HG03469 (cell line): ENCODE measurements at regions not wholly inside any gene's neighbourhood (a gene's known extent, or its start where the extent isn't known, plus 50 kb on each side); places are given as distances from the start of the nearest gene placed in this dataset.

Source experiments
- ATAC-seq: cut with Tn5 transposase; IDR thresholded peaks from one replicate; pipeline ENCODE4 v1.9.1; 2021; ENCODE audit warnings: mild to moderate bottlenecking, moderate library complexity, moderate number of reproducible peaks; ENCODE audit not compliant: unreplicated experiment

DNA sequence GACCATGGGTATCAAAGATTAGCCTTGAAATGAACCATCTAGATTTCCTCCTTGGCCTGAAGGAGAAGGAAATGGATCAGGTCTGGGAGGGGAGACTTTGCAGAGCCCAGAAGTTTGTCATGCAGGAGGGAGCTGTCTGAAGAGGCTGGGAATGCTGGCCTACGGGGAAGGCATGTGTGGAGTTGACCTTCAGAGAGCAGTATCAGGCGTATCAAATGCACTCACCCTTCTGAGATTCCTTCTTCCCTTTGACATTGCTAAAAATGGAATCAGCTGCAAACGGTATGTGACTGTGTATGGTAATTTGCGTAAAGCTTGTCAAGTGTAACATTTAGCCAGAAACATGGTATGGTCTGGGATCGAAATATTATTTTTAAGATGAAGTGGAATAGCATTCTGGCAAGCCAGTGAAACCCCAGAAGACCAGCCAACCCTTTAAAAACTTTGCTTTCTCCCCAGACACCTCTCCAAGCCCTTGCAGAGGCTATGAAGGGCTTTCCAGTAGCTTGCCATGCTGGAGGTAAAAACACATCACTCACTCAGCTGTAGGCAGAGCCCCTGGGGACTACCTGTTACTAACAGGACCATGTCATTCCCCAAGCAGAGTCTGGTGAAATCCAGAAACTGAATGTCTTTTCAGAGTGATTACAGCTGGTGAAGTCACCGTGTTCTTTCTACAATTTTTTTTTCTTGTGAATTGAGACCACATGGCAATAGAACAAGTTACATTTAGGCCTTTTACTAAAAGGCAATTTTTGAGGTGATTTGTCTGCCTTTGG, 174.7 kb upstream of the SLC24A5 start:
- ATAC-seq, result no peak

DNA sequence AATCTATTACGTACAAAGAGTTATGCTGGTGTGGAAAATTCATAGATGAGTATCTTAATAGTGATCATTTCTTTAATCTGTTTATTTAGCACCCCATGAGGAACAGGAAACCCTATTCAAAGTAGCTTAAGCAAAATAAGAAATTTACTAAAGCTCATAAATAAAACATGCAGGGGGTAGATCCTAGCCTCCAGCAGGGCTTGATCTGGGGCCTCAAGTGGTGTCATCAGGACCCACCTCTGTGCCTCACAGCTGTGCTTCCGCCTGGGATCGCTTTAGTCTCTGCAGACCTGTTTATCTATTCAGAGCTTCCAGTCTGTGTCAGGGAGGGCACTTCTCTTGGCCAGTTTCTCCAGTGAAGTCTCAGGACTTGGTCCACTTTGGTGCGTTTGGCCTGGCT, 171.0 kb upstream of the SLC24A5 start:
- ATAC-seq, result no peak

DNA sequence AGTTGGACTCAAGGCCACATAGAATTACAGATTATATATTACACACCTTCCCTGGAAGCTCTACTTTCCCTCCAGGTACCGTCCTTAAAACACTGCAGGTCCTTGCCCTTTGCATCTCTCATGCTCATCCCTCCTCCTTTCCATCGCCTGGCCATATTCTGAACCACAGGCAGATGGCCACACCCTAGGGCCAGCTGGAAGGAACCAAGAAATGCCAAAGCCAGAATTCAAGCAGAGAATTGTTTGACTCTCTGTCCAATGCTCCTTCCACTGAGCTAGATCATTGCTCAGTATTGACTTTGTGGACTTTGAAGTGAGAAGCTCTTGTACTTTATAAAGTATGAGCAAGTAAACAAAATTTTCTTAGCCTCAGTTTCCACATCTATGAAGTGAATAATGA, 170.3 kb upstream of the SLC24A5 start:
- no peak for ATAC-seq

DNA sequence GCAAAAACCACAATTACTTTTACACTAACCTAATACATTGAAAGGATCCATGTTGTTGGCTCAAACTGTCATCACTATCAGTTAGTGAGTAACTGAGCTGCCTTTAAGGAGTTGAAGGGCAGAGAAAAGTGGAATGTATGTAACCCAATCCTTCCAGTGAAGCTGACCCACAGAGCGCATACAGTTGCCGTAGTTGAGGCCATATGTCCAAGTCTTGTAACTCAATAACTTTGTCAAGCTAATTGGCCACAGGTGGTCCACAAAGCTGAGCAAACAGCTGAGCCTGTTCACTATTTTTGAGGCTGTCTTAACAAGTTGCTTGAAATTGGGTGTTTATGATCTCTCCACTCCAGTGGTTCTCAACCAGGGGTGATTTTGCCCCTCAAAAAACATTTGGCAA, 169.0 kb upstream of the SLC24A5 start:
- ATAC-seq, result no peak

DNA sequence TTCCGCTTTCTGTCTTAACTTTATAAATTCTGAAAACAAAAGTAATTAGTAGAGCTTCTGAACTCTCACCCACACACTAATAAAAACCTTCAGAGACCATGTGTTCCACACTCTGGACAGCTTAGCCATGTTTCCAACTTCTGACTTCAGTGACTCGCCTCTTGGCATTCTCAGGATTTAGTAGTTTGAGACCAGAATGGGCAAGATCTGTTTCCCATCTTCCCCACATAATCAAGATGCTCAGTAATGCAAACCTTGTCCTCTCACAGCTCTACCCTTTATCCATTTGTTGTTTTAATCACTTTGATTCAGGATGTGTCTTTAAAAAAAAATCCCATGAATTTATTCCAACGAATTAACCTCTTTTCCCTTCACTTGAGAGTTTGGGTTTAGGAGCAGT, 166.6 kb upstream of the SLC24A5 start:
- no peak for ATAC-seq

DNA sequence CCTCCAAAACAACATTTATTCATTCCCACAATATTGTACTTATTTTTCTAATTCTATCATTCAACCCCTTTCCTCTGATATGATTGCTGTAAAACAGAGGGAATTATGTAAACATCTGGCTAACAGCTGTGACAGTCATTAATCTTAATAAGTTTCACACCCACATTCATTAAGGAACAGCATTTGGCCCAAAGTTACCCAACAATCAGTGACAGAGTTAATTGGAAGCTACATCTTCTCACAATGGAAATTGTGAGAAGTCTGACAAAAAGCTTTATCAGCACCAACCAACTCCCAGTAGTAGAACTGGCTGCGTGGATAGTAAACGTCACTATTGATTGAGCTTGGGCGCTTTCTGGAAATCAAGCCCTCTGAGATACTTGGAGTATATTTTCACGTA, 165.8 kb upstream of the SLC24A5 start:
- no peak for ATAC-seq

DNA sequence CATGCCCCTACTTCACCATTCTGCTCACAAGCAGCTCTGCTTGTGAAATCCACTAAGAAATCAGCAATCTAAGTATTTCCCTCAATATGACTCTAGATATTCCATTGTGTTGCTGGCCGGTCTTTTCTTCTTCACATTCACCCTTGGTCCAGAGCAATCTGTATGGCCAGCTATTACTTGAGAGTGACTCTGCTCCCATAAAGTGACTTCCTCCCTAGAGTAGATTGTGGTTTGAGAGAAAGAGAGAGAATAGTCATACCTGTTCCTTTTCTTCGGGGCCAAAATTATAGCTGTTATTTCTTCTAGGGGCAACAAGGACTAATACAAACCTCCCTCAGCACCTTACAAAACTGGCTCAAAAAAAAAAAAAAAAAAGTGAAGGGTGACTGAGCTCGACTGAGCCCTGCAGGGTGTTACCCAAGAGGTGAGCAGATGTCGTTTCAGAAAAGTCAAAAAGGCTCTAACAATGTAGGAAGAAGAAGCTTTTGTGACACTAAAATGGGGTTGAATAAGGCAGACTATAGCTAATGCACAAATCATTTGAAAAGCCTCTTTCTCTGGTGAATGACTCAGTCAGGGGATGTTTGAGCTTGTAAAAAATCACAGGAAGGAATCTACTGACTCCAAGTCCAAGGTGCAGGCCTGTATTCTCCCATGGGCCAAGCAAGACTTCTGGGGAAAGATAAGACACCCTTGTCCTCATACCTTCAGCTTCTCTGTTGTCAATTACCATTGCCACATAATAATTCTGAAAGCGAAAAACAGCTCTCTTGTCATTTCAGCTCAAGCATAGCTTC, 161.0 kb upstream of the SLC24A5 start:
- ATAC-seq, result no peak

DNA sequence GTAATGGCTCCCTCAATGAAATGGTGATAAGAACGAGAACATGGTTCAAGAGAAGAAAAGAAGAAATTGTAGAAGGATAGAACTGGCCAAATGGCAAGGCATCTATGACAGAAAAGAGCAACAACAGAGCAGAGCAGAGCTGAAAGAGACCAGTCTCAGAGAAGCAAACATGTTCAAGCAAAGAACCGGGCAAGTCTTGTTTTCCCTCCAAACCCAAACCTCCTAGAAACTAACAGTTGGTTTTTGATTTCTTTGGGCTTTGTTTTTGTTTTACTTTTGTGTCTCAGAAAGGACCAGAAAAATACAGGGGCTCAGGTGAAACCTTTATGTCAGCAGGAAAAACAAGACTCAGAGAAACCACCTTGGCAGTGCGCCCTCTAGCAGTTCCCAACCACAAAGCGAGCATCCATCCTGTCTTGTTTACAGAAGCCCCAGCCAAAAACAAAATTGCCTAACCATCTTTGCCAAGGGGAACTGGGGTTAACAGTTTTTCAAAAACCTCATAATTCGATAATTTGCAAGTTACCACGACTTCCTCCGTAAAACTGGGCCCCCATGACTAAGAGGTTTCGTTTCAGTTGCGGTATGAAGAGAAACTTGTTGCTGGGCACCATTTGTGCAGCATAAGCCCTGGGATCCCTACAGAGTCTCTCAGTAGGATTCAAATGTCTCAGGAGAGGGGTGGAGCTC, 159.2 kb upstream of the SLC24A5 start:
- peak; percentile 88 for ATAC-seq

DNA sequence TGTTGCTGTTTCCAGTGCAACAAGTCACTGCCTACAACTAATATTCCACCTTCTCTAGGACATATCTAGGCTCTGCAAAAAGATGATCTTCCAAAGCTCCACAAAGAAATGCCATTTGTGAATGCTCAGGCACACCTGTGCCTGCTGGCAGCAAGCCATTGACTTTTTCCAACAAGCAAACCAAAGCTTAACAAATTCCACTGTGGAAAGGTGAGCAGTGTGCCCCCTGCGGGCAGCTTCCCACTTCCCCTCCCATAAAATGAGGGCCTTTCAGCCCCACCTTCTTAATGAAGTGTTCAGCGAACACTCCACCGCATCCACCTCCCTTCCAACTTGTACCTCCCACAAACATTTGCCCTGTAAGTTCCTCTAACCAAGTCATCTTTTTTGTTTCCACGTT, 157.5 kb upstream of the SLC24A5 start:
- ATAC-seq, result no peak

DNA sequence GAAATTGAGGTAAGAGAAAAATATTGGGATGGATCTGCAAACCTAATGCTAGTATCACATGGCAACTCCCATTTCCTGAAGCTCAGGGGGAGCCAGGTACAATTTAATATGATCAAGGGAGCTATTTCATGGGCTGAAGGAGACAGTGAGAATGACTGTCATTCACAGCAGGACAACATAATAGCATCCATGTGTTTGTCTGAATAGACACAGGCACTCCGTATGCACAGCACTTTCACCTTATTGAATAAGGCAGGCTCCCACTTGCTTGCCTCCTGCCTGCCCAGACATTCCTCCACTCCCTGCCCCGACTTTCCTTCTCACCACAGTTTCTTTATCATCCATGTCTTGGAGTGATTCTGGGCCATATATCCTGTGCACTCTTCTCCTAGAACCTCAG, 156.6 kb upstream of the SLC24A5 start:
- ATAC-seq, result no peak

DNA sequence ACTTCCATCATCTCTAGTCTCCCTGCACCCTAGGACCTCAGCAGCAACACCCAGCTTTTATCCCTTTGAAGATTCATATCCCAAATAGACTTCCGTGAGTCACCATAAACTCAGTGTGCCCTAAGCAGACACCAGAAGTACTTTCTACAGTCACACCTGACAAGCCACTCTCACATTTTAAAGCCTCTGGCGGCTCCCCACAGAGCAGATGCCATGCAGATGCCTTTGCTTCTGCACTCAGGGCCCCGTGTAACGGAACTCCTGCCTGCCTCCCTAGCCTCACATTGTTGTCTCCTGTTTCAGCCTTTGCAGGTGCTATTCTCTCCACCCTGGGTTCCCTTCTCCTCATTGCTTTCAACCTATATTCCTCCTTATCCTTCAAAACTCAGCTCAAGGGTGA, 155.5 kb upstream of the SLC24A5 start:
- no peak for ATAC-seq

DNA sequence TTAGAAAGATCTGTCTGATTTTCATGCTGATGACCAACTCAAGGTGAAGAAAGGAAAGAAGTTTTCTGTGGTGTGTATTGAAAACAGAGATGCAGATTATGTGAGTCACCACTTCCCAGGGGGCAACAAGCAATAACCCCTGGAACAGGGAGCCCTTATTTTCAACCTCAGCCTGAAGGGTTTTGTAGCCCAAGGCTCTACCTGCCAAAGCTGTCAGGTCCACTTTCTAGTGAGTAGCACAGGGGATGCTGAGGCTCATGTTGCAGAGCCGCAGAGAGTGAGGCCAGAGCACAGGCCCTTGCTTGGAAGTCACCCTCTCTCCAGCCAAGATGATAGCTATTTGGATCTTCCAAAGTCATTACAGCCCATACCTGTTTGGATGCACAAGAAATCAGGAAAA, 152.2 kb upstream of the SLC24A5 start:
- ATAC-seq, result no peak

DNA sequence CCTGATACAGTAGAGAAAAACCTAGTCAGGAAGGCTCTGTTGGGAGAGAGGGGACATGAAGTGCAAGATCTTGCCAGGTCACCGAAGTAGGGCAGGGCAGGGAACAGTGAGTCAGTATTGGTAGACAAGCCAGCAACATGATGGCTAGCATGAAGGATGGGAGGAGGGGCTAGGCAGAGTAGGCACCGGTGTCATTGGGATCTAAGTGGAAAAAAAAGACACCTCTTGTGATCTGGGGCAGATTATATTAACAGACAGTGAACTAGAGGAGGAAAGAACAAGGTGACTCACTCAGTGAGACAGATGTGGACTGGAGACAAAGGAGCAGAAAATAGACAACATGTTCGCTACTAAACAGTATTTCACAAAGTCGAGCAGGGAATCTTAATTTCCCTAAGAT, 149.2 kb upstream of the SLC24A5 start:
- ATAC-seq, result no peak

DNA sequence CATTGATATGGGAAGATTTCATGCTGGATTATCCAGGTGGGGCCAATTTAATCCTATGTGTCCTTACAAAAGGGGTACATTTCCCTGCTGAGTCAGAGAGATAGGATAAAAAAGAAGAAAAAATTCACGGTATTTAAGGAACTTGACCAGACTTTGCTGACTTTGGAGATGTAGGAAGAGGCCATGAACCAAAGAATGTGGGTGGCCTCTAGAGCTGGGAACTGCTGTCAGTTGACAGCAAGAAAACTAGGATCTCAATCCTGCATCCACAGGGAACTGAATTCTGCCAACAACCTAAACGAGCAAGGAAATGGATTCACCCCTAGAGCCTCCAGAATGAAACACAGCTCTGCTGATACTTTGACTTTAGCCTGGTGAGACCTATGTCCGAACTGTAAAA, 148.1 kb upstream of the SLC24A5 start:
- ATAC-seq, result no peak

DNA sequence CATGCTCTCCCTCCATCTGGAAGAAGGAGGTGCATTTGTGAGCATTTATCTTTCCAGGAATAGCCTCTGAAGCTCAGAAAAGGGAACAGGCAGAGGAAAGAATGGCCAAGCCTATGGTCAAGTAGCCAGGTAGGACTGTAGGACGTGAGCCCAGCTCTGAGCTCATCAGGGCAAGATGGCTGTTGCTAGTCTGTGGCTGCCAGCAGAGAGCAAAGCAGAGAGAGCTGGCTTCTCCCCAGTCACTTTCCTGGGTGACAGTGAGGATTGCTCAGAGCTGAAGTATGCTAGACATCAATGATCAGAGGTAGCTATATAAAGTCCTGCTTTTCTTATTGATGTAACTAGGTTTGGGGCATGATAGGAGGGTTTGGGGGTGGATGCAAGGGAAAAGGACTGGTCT, 146.1 kb upstream of the SLC24A5 start:
- no peak for ATAC-seq

DNA sequence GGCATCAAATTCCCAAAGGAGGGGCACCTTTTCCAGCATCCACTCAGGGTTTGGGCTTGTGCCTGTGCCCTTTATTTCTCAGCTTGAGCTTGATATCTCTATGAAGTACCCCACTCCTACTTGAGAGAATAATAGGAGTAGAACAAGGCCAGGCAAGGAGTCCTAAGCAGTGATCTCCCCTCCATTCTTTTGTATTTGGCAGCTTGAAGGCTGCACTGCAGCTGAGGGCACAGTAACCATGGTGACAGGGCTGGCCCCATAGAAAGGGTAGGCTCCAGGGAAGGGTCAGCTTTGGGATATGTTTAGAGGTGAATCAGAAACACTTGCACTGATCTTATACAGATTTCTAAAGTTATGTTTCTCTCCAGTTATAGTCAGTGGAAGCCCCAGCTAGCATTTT, 145.4 kb upstream of the SLC24A5 start:
- ATAC-seq, result no peak

DNA sequence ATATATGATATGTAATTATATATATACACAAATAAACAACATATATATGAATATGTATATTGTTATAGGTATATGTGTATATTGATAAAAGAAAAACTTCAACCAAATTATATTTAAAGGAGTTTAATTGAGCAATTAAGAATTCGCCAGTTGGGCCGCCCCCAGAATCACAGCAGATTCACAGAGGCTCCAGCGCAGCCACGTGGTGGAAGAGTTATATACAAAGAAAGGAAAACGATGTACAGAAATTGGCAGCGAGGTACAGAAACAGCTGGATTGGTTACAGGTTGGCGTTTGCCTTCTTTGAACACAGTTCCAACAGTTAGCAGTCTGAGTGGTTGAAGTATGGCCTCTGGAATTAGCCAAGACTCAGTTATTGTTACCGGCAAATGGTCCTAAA, 137.3 kb upstream of the SLC24A5 start:
- no peak for ATAC-seq

DNA sequence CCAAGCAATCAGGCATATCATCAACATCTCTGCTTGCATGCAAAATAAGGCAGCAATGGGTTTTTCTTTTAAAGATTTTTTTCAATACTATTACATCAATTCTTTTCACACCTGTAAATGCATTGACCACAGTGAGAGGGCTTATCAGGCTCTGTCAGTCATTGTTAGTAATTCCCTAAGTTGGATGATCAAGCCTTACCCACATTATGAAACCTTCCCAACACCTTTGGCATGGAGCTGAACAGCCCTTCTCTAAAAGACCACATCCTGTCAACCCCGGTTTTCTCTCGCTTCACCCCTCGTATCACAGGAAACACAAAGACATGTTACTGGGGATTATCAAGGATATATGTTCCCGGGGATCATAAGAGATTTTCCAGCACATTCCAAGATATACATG, 135.2 kb upstream of the SLC24A5 start:
- ATAC-seq, result no peak

DNA sequence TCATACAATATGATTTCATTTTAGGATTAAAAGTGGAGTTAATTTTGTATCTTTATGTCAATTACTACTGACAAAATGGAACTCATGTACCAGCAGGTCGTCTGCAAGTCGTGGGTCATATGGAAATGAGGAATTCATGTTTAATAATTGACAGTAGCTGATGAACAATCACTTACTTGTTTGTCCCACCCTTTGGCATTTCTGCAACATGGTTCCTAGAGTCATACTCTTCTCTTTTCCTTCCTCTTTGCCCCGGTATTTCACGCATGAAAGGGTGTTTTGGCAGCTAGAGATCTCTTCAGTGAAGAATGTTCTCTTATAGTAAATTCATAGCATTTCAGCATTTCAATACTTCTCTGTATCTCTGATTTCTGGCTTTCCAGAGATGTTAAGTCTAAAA, 133.3 kb upstream of the SLC24A5 start:
- no peak for ATAC-seq

DNA sequence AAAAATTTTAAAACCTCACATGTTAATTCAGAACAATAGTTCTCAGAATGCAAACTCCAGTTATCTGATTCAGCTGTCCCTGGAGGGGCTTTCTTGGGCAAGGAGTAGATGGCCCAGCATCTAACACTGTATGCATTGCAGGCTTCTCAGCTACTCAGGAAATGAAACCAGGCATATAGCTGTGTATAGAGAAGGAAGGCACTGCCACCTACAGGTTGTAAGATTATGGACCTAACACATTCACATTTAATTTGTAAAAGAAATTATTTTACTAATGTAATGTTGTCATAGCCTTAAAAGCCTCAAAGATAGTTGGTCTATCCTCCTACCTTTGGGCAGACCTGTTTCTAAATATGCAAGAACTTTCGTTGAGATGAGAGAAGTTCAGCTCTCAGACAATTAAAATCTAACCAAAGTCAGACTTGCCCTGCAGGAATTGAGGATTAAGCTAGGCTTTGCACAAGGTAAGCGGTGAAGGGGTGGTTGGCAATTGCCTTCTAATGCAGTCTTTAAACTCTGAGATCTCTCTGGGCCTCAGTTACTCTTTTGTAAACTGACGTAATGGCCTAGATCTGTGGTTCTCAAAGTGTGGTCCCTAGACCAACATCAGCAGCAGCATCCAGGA, 132.8 kb upstream of the SLC24A5 start:
- peak; percentile 96 for ATAC-seq

DNA sequence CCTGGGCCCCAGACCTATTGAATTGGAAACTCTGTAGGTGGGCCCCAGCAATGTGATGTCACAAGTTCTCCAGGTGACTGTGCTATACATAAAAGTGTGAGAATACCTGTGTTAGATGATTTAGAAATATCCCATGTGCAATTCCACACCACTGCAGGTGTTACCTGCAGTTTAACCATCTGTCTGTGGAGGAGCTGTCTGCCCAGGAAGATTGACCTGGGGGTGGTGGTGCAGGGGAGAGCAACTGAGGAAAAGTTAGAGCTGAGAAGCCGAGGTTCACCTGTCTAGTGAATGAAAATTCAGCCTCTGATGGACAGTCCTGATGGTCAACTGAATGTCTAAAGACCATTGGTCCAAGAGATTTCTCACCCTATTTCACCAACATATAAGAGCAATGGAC, 132.2 kb upstream of the SLC24A5 start:
- no peak for ATAC-seq
